HG02588 (cell line): ENCODE measurements at regions not wholly inside any gene's neighbourhood (a gene's known extent, or its start where the extent isn't known, plus 50 kb on each side); places are given as distances from the start of the nearest gene placed in this dataset.

Source experiments
- ATAC-seq: cut with Tn5 transposase; IDR thresholded peaks from one replicate; pipeline ENCODE4 v1.9.1; 2021; ENCODE audit warnings: mild to moderate bottlenecking, moderate library complexity; ENCODE audit not compliant: unreplicated experiment

DNA sequence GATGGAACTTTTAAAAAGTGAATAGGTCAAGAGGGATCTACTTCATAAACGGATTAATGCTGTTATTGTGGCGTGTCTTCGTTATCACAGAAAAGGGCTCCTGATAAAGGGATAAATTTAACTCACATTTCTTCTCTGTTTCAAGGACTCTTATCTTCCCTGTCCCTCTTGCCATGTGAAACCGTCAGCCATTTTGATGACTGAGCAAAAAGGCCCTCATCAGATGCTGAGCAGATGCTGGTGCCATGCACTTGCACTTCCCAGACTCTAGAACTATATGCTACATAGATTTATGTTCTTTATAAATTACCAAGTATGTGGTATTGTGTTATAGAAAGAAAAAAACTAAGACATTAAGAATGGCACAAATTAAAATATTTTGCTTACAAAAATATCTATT is 1011.8 kb upstream of the GBE1 start:
- ATAC-seq = no peak

DNA sequence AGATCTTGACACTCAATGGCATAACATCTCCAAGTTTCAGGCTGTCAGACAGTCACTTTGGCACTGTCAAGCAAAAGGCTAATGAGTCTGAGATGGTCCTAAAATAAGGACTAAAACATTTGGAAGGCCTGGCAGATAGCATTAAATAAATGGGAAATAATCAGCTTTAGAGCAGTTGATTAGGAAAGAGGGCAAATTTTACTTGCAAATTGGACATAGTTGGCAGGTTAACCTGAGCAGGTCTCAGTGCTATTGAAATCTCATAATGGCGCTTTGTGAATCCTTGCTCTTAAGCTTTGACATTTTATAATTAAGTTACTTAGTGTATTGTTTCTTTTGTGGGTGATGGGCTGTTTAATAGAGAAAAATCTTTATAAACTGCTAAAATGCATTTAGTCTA is 1003.1 kb upstream of the GBE1 start:
- ATAC-seq = no peak

DNA sequence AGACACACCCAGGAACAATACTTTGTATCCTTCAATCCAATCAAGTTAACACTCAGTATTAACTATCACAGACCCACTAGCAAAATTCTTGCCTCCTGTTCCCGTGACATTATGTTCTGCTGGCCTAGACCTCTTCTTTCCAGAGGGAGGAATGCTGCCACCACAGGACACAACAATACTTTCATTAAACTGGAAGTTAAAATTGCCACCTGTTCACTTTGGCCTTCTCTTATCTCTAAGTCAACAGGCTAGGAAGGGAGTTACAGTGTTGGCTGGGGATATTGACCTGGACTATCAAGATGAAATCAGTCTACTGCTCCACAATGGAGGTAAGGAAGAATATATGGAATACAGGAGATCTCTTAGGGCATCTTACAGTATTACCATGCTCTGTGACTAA is 1000.4 kb upstream of the GBE1 start:
- ATAC-seq = no peak

DNA sequence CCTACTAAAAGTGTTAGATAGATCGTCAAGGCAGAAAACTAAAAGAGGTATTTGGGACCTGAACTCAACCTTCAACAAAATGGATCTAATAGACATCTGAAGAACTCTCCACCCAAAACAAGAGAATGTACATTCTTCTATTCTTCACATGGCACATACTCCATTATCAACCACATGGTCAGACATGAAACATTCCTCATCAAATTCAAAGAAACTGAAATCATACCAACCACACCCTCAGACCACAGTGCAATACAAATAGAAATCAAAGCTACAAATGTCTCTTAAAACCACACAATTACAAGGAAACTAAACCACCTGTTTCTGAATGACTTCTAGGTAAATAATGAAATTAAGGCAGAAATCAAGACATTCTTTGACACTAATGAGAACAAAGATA is 984.1 kb upstream of the GBE1 start:
- ATAC-seq = no peak

DNA sequence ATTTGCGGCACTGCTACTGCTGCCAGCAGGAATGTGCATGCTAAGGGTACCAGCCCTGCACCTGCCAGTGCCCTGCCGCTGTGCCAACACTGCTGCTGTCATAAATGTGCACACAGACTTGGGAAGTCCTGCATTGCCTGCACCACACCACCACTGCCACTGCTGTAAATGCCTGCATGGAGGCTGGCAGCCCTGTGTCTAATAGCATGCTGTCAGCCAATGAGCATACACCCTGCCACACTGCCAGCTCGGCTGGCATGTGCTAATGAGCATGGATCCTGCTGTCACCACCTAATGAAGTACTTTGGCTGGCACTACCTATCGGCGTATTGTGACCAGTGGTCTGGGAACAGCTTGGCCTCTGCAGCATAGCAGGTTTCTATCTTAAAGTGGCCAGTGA is 981.8 kb upstream of the GBE1 start:
- no peak for ATAC-seq

DNA sequence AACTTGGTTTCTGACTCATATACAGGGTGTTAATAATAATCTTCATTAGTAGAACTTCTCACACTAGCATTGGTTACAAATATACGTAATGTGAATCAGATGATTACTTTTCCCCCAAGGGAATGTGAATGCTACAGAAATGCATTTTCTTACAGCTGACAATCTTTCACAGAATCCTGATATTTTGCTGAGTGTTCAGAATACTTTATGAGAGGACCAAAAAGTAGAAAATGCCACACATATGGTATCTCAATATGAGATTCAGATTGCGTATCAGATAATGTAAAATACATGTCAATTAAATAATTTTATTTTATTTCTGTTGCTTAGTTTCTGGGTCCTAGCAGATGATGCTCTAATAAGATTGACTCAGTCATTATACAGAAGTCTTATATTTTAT is 979.9 kb upstream of the GBE1 start:
- ATAC-seq = no peak

DNA sequence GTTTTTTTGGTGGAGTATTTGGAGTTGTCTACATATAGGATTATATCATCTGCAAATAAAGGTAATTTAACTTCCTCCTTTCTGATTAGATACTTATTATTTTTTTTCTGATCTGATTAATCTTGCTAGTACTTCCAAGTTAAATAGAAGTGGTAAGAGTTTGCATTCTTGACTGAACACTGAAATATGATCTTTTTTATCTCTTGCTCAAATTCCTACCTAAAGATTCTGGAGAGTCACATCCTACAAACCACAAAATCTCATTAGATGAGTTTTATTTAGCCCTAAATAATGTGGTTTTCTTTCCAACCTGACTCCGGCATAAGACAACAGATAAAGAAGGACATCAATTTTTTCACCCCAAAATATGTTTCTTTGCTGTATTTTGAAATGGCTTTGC is 977.9 kb upstream of the GBE1 start:
- ATAC-seq = no peak

DNA sequence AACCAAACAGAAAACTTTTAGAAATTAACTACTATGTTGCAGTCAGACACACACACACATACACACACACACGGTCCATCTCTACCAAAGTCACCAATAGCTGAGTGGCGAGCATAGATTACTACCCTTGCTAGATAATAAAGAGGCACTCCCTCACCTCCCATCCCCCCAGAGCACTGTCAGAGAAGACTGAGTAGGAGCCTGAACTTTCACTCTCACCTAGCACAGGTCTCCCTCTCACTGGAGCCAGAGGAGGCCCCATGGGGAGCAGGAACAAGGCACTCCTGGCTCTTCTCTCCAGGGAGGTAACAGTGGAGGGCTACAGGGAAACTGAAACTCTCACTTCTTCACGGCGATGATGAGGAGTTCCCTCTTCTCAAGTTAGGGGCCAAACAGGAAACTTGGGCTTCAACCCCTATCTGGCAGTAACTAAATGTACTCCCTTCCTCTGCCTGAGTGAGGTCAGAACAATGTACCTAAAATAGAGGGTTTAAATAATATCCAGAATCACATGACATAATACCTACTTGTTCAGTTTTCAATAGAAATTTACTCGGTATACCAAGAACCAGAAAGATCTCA is 975.3 kb upstream of the GBE1 start:
- no peak for ATAC-seq

DNA sequence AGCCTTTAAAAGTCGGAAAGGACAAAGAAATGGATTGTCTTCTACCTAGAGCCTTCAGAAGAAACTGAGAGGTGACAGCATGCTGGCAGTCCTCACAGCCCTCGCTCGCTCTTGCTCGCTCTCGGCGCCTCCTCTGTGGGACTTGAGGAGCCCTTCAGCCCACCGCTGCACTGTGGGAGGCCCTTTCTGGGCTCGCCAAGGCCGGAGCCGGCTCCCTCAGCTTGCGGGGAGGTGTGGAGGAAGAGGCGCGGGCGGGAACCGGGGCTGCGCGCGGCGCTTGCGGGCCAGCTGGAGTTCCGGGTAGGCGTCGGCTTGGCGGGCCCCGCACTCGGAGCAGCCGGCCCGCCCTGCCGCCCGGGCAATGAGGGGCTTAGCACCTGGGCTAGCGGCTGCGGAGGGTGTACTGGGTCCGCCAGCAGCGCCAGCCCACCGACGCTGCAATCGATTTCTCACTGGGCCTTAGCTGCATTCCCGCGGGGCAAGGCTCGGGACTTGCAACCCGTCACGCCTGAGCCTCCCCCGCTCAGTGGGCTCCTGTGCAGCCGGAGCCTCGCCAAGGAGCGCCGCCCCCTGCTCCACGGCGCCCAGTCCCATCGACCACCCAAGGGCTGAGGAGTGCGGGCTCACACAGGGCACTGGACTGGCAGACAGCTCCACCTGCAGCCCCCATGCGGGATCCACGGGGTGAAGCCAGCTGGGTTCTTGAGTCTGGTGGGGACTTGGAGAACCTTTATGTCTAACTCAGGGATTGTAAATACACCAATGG is 953.8 kb upstream of the GBE1 start:
- no peak for ATAC-seq

DNA sequence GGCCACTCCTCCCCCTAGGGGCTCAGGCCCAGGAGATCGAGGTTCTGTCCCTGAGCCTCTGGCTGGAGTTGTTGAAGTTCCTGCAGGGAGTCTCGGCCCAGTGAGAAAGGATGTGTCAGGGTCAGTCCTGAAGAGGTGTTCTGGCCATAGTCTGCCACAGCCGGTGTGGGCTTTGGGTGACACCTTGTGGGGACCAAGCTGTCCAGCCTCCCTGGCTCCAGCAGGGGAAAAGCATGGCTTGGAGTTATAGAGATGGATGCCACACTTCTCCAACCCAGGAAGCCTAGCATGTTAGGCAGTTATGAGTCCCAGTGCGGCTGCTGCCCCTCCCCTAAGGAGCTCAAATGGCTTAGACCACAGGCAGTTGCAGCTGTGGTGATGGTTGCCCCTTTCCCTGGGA is 945.6 kb upstream of the GBE1 start:
- no peak for ATAC-seq

DNA sequence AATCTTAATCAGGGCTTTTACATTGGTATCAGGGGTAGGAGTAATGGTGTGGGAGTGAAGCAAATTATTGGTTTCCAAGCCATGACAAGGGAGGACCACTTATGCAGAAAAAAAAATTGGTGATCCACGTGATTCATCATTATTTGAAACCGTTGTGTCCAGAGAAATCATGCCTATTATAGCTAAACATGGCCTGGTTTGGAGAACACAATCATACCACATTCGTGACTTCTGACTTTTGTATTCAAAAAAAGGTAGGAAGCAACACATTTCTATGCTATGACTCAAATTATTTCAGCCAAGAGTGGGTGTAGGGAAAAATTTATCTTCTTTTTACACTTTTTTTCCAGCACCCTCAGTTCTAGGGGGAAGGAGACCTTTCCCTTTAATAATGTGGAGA is 924.3 kb upstream of the GBE1 start:
- no peak for ATAC-seq

DNA sequence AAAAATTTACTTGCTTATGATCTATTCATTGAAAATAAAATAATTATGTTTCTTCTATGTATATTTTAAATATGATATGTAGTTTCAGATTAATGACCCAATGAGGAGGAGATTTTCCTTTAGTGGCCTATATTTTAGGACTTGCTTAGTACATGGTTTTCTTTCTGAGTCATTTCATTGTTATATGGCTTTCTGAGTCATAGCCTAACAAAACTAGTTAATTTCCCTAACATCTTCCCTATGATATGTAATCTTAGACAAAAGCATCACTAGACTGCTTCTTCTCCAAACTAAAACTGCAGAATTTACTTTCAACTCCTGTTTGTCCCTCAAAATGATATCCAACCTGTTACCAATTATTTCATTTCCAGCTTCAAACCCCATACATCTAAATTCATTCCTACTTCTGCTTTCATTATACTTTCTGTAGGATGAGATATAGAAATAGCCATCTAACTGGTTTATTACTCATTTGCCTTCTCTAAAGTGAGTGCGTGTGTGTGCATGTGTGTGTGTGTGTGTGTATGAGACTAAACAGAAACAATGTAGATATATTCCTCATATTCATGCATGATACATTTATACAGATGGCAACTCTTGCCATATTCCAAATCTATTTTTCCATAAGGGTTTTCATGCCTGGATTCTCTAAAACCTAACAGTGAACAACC is 915.0 kb upstream of the GBE1 start:
- ATAC-seq = no peak

DNA sequence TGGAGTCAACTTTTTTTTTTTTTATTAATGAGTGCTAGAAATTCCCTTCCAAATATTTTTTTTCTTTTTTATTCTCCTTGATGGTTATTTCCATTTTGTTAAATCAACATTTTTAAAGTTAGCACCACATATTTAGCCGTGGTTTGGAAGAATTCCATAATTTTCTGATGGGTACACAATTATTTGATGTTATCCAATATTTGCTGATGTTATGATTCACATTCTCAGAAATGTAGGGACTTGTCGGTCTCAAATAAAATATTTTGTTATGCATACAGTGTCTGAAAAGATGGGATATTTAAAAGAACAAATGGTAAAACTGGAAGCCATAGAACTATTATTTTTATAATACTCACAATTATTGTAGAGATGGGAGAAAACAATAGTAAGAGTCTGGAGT is 911.5 kb upstream of the GBE1 start:
- ATAC-seq = no peak

DNA sequence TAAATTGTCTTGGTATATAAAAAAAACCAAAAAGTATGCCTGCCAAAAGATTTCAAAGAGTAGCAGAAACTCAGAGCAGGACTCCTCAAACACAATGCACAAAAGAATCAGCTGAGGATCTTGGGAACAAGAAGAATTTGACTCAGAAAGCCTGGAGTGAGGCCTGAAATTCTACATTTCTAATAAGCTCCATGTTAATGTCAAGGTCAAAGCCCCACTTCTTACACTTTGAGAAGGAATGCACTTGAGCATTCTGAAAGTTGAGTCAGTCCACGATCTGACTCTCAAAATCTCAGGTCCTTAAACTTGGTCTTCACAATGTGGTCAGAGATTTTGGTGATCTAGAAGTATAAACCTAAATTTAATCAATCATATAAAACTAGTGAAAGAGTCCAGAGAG is 910.0 kb upstream of the GBE1 start:
- ATAC-seq = no peak

DNA sequence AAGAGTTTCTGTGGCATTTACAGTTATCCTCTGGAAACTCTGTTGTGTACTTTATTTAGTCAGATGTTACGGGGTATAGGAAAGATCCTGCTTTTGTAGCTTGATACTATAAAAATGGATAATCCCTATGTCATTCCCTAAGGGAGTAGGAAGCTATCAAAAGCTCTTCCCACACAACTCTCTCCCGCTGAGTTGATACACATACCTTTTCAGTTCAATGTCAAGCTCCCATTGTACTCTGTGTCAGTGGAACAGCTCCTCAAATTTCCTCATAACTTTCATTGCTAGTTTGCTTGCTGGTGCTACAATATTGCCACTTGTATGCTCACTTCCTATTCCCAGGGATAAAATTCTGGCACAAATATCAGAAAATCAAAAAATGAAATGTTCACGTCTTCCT is 893.3 kb upstream of the GBE1 start:
- no peak for ATAC-seq

DNA sequence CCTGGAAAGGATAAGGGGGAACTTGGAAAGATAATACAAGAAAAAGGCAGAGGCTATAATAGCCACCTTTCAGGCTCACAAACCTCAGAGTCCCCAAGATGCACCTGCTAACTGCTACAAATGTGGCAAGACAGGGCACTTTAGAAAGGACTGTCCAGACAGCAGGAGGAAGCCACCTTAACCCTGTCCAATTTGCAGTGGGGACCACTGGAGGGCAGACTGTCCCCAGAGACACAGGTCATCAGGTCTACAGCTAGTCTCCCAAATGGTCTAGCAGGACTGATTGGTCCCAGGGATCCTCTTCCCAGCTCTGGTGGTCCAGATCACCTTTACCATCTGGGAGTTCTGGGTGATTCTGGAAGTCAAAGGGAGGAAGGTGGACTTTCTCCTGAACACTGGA is 882.5 kb upstream of the GBE1 start:
- no peak for ATAC-seq

DNA sequence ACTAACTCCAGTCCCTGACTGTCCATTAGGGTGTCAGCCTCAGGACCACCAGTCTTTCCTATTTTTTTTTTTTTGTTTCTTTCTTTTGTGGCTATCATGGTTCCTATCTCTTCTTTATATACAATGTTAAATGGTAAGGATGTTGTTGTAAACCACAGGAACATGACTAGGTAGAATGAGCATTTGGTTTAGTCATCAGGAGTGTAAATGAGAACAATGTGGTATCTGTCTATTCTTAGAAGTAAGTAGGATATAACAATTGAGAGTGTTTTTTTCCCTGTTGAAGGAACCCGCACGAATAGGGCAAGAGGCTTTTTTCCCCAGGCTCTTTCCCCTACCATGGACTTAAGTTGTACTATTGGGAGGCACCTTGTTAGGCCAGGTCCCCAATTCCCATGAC is 880.3 kb upstream of the GBE1 start:
- ATAC-seq = no peak

DNA sequence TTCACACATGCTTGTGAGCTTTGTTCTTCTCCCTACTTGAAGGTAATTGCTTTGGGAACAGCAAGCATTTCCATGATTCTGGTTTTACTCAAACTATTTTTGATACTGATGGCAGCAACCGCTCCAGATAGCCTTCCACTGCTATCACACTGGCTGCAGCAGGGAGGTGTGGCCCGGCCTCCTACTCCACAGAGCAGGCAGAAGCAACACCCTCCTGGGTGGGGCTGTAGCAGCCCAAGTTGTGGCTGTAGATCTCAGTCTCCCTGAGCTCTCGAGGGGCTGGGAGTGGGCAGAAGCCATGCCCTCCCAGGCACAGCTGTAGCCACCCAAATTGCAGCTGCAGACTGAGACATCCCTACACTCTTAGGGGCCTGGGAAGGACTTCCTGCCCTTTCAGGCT is 878.8 kb upstream of the GBE1 start:
- ATAC-seq = no peak

DNA sequence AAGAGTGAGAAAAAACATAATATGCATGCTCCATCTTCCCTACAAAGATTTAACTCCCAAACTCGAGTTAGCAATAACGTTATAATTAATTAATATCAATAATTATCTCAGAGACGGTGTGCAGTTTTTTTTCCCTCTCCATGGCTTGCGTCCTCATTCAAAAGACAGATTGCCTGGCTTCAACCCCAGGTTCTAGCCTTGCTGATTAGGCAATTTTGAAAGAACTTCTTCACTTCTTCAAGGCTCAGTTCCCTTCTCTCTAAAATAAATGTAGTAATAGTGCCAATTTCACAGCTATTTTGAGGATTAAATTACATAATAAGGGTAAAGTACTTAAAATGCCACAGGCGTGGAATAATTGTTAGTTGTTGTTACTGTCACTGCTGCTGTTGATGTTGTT is 876.1 kb upstream of the GBE1 start:
- no peak for ATAC-seq

DNA sequence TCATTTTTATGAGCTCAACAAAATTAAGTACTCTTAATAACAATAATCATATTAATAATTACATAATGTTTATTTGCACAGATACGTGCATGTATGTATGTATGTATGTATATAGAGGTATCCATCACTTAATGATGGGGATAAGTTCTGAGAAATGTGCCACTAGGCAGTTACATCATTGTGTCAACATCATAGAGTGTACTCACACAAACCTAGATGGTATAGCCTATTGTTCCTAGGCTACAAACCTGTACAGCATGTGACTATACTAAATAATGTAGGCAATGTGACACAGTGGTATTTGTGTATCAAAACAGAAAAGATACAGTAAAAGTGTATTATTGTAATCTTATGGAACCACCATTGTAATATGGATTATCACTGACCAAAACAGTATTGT is 874.7 kb upstream of the GBE1 start:
- ATAC-seq = no peak

DNA sequence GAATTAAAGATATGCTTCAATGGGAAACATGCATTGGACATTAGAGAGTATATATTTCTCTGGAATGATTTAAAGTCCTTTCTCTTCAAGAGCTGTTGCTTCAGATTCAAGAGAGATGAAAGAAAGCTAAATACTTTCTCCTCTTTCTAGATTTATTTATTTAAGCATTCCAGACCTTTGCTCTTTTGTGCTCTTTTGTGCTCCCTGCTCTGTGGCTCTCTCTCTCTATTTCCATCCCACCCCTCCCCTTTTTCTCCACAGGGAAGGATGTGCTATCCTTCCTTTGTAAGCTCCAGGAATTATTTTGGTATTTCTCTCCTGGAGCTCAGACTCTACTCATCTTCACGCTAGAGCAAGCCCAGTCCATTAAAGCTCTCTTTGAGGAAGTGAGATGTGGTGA is 871.9 kb upstream of the GBE1 start:
- ATAC-seq = no peak

DNA sequence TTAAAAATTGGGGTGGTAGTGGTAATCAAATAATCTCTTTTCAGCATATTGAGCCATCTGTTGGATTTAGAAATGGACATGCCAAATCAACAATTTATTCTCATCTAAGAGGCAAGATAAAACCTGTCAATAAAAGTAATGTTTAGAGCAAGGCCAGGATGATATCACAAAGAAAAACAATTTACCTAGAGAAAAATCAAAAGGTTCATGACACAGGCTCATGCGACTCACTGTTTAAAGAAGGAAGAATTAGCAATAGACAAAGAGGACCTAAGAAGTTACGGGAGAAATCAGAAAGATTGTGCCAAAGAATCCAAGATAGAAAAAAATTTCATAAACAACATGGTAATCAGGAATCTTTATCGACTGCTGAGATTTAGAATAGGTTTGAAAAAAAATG is 868.5 kb upstream of the GBE1 start:
- no peak for ATAC-seq
